GM19455 (cell line): ENCODE measurements at regions not wholly inside any gene's neighbourhood (a gene's known extent, or its start where the extent isn't known, plus 50 kb on each side); places are given as distances from the start of the nearest gene placed in this dataset.

Source experiments
- ATAC-seq: cut with Tn5 transposase; IDR thresholded peaks from one replicate; pipeline ENCODE4 v1.9.1; 2021; ENCODE audit not compliant: unreplicated experiment

DNA sequence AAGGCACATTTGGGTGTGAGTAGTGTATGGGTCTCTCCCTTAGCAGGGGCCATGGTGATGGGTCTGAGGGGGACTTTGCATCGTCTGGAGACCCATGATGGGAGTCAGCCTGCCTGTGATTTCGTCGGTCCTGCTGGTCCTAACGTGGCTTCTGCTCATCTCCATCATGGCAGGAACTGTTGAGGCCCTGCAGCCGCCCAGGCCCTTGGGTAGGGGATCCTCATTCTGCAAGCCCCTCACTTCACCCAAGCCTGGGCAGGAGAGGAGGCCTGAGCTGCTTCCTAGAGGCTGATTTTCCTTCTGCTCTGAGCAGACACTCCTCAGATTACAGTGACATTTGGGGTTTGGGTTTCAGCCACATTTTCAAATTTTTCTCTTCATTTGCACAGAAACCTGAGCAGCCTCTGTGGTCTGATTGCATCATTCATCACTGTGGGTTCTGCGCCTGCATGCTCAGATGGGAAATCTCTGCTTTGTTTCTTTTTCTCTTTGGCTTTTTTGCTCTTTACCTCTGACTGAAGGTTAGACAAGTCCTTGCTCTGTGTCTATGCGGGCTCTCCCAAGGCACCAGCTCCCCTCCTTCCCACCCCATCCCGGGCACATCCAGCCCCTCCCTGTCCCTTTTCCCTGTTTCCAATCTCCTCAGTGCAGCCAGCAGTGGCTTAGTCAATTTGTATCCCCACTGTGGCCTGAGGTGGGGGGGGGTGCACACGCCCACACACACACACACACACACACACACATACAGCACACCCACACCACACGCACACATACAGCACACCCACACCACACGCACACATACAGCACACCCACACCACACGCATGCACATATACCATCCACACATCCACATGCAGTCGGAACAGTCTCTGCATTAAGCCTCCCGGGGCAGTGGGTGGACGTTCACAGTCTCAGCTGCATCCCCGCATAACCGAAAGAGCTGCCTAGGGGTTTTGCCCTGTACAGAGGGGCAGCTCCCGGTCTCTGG is 305.4 kb upstream of the HS6ST1 start:
- peak; percentile 90 for ATAC-seq

DNA sequence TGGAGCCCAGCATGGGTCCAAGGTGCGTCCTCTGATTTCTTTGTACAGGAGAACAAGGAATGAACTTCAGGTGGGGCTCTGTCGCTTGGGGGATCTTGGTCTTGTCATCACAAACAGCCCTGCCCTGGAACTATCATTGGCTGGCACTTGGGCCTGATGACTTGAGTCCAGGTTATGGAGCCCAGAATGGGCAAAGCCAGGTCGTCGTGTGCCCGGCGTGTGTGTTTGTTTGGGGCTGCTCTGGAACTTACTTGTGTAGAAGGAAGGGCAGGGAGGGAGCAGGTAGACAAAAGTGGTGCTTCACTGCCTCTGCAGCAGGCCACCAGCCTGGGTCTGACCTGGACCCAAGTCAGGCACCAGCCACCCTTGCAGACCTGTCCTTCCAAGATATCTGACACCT is 306.3 kb upstream of the HS6ST1 start:
- no peak for ATAC-seq

DNA sequence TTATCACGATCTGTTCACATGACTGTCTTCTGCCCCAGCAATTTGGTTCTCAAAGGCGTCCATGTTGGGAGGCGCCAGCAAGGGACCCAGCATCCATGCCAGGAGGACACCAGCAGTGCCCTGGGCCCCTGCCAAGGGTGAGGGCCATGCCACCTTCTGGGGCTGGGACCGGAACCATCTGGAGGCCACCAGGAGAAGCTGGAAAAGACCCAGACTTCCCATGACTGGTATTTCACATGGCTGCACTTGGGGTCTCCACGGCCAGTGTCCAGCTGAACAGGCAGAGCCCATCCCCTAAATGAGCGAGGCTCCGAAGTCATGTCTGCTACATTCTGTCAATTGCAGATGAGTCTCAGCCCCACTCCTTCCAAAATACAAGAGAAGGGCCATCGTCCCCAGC is 306.8 kb upstream of the HS6ST1 start:
- no peak for ATAC-seq

DNA sequence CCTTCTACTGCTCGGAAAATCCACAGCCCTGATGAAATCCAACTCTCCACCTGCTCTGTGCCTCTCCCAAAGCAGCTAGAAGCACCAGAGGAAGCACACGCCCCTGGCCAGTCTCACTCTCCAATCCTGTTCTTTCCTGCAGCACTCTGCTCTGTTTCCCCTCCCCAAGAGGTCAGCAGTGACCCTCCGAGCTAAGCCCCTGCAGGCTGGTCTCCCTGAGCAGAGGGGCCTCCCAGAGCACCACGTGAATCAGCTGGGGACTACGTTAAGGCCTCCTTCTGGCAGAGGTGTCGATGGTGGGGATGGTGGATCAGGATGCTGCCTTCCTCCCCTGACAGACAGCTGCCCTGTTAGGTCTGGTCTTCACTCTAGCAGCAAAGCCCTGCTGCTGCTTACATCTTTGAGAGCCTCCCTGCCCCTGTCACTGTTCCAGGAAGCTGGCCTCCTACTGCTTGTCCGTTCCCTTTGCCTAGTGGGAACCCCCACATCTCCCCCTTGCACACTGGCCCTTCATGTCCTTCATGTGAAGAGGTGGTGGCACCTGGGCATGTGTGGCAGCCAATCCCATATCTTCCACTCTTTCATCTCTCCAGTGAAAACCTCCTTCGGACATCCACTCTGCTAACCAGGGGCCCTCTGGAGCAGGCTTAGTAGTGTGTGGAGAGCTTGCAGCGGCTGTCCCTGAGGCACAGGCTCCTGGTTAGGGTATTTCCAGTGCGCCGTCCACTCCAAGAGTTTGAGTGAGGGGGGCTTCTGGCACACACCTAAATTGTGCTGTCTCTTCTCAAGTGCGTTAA is 307.5 kb upstream of the HS6ST1 start:
- ATAC-seq, result no peak

DNA sequence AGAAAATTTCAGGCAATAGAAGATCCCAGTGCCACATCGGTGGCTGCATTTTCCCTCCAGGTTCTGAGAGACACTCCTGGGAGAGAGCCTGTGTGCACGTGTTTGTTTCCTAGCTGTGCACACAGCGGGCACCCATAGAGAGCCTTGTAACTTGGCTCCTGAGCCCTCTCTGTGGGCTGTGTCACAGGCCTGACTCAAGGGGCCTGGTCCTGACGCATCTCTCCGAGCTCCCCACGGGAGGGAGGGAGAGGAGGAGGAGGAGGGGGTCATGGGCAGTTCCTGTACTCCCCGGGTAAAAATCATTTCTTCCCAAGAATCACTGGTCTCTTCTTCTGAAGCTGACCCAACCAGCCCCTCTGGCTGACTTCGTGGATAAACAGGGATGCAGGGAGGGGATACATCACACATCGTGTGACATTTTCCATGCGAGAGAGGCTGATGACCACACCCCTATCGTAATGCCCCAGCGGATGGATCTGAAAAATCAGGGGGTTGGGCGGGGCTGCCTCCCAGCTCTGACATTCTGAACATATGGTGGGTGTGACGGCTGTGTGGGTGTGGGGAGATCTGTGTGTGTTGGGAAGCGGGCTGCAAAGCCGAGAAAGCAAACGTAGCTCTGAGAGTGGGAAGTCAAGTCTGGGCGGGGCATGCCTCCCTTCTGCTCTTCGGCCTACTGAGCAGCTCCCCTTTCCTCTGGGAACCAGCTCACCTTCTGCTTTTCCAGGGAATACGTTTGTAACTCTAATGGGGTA is 308.3 kb upstream of the HS6ST1 start:
- no peak for ATAC-seq

DNA sequence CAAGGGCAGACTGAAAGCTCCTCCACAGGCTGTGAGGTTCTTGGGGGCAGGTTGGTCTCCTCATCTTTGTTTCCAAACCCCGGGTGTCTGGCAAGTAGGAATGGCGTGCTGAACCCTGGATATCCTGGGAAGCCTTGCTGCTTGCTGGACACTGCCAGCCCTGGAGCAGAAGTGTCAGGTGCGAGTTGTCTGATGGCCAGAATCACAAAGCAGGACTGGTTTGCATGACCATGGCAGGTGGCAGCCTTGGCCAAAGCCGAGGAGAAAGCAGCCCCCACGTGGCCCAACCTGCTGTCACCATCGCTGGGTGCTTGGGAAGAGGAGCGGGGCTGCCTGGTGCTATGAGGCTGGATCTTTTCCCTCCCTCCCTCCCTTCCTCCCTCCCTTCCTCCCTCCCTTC is 309.5 kb upstream of the HS6ST1 start:
- ATAC-seq, result no peak

DNA sequence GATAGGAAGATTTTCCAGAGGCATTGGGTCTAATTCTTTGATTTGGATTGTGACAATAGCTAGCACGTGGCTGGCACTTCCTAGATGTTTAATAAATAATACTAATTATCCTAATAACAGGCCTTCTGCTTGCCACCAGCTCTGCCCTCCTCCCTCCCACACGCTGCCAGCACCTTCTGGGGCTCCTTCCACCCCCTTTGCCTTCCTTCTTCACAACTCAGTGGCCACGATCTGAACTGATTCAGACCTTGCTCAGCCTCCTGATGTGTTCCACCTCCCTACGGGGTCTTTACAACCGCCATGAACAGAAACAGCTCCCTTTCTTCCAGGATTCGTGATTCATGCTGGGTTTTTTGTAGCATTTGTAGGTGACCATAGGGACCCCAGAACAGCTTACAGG is 310.3 kb upstream of the HS6ST1 start:
- no peak for ATAC-seq

DNA sequence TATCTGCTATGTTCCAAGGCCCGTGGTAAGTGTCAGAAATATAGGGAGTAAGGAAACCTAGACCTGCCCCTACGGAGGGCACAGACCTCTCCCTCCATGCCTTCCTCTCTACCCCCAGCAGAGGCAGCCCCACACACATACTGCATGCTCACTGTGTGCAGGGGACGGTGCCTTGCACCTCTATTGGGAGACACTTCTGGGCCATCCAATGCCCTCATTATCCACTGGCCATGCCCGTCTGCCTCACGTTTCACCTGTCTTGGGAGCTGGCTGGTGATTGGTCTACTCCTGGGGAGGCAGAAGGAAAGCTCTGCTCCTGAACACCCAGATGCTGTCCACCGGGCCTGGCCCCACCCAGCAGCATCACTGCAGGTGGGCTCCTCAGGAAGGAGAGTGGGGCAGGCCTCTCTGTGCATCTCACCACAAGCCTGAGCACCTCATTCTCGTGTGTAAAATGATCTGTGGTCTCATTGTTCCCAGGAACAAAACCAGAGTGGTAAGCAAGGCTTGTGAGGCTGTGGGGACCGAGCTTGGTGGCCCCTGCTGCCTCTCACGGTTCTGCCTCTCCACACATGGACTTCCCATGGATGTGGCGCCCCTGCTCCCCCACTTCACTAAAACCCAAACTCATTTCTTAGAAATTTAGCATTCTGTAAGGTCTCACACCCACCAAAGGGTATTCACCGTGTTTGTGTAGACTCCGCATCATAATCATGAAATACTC is 312.5 kb upstream of the HS6ST1 start:
- no peak for ATAC-seq

DNA sequence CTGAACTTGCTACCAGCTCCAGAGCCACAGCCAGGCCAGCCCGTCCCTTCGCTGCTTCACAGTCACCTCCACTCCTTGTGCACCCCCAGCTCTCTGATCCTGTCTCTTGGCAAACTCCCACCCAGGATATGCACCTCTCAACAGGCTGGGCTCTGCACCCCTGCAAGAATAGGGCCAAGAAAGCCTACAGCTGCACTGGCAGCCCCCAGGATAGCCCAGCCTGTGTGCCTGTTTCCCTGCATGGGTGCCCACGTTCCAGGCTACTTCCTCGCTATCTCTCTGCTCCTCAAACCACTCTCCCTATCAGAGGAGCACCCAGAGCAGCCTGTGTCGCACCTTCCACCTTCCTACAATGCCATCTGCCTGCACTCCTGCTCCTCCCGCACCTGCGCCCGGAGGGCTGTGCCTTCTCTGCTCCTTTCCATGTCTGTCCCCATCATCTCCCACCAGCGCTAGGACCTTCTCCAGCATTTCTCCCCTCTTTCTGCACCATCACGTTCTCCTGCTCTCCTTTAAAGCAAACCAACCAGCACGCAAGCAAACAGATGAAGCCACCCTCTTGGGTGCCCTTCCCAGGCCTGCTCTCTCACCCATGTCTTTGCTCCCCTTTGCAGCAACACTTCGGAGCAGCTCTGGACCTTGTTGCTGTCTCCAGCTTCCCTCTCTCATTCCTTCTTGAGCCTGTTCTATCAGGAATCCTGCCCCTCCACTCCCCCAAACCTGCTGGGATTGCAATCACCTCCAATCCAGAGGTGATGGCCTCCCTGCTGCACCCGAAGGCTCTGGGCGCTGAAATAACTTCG is 313.2 kb upstream of the HS6ST1 start:
- no peak for ATAC-seq

DNA sequence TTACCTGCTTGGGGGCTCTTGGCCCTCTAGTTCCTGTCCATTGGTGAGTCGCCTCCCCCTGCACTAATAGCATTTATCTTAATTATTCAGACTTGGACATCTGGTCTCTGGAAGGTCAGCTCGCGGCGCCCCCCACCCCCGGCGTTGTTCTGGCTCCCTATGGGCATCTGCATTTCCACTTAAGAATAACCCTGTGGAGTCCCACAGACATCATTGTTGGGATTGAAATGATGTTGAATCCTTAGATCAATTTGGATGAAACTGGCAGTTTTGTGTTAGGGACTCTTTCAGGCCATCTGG is 313.8 kb upstream of the HS6ST1 start:
- ATAC-seq, result no peak

DNA sequence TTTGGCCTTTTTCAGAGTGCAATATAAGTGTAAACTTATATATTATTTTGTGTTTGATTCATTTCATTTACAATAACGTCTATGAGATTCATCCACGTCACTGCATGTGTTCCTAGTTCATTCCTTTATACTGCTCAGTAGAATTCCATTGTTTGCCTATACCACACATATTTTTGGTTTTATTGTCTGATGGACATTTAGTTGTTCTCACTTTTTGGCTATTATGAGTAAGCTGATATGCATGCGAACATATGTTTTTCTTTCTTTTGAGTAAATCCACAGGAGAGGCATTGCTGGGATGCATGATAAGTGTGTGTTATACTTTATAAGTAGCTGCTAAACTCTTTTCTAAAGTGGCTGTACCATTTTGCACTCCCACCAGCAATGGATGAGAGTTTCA is 314.8 kb upstream of the HS6ST1 start:
- ATAC-seq, result no peak

DNA sequence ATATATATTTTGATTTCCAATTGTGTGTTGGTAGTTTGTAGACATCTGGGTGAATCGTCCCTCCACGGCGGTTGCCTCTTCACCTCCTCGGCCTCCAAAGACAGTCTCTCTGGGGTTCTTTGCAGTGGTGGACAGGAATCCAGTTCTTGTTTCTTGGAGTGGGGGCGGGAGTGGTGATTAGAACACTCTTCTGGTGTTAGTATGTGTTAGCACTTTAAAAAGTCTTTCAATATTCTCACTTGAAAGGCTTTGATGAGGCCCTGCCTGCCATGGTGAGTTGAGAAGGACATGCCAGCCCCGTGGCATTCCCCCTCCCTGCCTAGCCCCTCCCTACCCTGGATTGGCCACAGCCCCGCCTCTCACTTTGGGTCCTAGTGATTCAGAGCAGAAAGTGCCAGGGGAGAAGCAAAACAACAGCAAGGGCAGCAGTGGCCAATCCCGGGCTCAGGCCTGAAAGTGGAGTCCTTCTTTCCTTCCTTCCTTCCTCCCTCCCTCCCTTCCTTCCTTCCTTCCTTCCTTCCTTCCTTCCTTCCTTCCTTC is 316.8 kb upstream of the HS6ST1 start:
- no peak for ATAC-seq

DNA sequence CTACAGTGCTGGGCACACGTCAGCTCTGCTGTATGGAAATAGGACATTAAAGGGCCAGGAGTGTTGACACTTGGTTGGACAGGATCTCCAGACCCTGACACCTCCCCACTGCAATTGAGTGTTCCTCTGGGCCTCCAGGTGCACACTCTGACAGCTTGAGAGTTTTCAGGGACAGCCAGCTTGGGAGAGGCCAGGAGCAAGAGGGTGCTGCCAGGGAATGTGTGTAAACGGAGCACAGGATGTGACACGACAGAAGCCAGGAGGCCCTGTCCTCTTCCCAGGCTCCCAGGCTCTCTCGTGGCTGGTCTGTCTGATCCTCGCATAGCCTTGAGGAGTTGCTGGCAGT is 318.1 kb upstream of the HS6ST1 start:
- no peak for ATAC-seq

DNA sequence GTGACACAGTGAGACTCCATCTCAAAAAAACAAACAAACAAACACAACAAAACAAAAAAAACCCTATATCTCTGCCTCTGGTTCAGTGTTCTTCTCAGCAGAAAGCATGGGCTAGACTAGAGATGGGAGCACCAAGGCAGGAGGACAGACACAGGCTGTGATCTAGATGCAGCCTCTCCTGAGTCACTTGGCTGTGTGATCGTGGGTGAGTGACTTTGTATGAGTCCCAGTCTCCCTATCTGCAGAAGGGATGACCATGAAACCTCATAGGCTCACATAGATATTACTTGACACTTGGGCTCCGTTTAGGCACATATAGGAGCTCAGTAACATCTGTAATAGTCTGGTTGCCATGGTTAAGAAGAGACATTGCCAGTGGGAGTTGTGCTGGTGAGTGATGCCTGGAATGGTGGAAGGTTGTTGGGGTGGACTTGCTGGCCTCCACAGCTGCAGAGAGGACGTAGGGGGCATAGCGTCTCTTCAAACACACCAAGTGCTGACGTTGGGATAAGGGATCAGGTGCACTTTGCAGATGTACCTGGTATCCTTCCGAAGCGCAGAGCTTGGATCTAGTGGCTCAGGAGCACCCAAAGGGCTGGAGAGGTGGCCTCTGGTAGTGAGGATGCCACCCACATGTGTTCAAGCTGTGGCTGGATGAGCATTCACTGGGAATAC is 318.9 kb upstream of the HS6ST1 start:
- no peak for ATAC-seq

DNA sequence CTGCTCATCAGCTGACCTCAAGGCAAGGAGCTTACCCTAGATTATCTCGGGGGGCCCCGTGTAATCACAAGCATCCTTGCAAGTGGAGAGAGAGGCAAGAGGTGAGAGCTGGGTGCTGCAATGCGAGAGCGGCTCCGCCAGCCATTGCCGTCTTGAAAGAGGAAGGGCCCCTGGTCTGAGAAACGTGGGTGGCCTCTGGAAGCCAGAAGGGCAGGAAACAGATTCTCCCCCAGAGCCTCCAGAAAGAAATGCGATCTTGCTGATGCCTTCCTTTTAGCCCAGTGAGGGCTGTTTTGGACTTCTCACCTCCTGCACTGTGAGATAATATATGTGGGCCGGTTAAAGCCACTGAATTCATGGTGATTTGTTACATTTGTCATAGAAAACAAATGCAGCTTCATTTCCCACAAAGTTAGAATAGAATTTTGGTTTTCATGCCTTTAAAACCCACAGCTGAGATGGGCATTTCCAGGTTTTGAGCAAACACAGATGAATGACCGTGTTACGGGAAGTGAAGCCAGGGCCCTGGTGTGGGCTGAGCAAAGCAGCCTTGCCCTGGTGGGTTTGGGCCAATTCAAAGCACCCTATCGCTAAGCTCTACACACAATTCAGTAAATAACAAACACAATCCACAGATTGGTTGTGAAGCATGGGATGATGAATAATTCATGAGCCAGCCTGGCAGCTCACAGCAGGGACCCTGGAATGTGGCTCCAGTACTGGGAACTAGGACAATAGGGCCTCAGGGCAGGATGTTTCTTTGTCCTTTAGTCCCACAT is 319.9 kb upstream of the HS6ST1 start:
- ATAC-seq, result no peak

DNA sequence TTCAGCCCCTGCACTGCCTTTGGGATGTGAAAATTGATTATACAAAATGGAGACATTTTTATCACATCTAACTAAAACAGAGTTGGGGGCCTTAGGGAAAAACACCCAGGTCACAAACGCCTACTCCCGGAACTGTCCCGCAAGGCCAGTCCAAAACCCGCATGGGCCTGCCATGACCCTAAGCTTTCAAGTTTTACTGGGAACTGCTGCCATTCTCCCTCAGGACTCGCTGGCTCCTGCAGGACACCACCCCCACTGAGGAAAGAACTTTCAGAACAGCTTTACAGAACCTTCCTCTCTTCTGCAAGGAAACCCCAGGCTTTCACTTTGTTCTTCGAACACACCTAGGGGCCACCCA is 320.4 kb upstream of the HS6ST1 start:
- no peak for ATAC-seq

DNA sequence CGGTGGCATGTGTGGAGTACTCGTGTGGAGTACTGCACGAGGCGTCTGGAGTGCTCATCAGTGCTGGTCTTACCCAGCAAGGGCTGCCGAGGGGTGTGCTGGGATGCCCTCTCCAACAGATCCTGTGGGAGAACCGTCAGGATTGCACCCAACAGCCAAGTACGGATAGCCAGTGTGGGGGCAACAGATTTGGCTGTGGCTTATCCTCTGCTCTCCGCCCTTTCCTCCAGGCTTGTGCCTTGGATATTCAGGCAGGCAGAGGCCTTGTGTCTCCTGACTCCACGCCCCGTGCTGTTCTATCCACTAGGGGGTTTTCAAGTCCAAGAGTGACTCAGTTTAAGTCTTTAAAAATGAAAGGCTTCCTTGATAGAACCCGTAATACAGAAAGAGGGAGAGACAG is 321.0 kb upstream of the HS6ST1 start:
- no peak for ATAC-seq

DNA sequence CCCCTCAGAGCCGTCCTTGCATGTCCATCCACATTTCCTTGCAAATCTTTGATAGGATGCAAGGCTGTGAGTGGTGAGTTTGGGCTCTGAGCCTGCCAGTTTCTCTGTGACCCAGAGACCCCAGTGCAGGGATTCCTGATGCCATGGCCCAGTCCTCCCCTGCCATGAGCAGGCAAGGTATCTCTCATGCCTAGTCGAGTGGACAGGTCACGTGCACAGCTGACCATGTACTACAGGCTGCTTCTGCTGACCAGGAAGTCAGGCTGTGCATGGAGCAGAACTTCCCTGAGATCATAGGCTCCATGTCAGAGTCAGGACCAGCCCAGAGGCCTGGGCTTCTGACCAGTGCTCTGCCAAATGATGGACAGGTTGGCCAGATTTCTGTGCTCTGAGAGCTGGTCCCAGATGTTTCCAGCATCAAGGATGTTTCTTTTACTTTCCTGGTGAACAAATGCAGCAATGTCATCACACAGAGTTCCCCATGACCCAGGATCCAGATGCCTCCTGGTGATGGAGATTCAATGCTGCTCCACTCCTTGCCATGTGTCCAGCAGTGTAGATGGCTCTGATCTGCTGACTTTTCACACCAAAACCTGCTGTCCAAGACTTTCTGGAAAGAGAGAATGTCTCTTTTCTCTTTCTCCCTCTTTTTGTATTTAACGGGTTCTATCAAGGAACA is 321.6 kb upstream of the HS6ST1 start:
- ATAC-seq, result no peak
